Mammary epithelial cell (primary cell): ENCODE measurements at regions not wholly inside any gene's neighbourhood (a gene's known extent, or its start where the extent isn't known, plus 50 kb on each side); places are given as distances from the start of the nearest gene placed in this dataset.

Source experiments
- EZH2 ChIP-seq: IDR thresholded peaks from 2 replicates; pipeline ENCODE4 v1.6.1; 2012; ENCODE audit warnings: low read length, inconsistent platforms, borderline replicate concordance
- TF ChIP-seq, protein P1 (sequence below), 2 donors: IDR thresholded peaks in 1 of 2; conservative IDR thresholded peaks in 1 of 2; 2 replicates each; pipeline ENCODE4 v1.5.1; 2011 to 2012; ENCODE audit warnings: inconsistent platforms in 2 of 2, low read length in 2 of 2, mild to moderate bottlenecking in 2 of 2, control low read depth in 1 of 2, low read depth in 1 of 2; ENCODE audit not compliant: insufficient read depth in 1 of 2; ENCODE audit errors: extremely low read depth in 1 of 2

- no peak for TF ChIP-seq EZH2
- TF ChIP-seq, protein P1, sequence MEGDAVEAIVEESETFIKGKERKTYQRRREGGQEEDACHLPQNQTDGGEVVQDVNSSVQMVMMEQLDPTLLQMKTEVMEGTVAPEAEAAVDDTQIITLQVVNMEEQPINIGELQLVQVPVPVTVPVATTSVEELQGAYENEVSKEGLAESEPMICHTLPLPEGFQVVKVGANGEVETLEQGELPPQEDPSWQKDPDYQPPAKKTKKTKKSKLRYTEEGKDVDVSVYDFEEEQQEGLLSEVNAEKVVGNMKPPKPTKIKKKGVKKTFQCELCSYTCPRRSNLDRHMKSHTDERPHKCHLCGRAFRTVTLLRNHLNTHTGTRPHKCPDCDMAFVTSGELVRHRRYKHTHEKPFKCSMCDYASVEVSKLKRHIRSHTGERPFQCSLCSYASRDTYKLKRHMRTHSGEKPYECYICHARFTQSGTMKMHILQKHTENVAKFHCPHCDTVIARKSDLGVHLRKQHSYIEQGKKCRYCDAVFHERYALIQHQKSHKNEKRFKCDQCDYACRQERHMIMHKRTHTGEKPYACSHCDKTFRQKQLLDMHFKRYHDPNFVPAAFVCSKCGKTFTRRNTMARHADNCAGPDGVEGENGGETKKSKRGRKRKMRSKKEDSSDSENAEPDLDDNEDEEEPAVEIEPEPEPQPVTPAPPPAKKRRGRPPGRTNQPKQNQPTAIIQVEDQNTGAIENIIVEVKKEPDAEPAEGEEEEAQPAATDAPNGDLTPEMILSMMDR (conservative IDR thresholded peaks at IDR 0.05 in 1 of 2, IDR thresholded peaks at IDR 0.05 in 1 of 2; ENCODE audit: extremely low read depth in 1 of 2, insufficient read depth in 1 of 2, low read depth in 1 of 2, low read length in 2 of 2): no peak
Measured at GRCh38 chr12:9347328-9348127, 139.3 kb upstream of the PZP start.
